ENCODE measurements at regions not wholly inside any gene's neighbourhood (a gene's known extent, or its start where the extent isn't known, plus 50 kb on each side); places are given as distances from the start of the nearest gene placed in this dataset.

- Histone ChIP-seq H3K4me1 (ENCODE audit: control insufficient read depth in 2 of 2, insufficient read depth in 2 of 2, low read length in 2 of 2) (no peaks in the 10 kb centered on the region), H3K27me3 (ENCODE audit: control insufficient read depth in 2 of 2, insufficient read depth in 2 of 2, low read length in 2 of 2) (no peaks in the 10 kb centered on the region), H3K36me3 (ENCODE audit: control insufficient read depth in 2 of 3, insufficient read depth in 3 of 3, low read length in 3 of 3) (no peaks in the 10 kb centered on the region), H3K27ac (ENCODE audit: low read depth, low read length) (no peak overlapping the region), H3K9me3 (ENCODE audit: control insufficient read depth in 2 of 3, low read length in 3 of 3) (no peaks in the 10 kb centered on the region), H3K4me3 (ENCODE audit: low read length) (no peak overlapping the region)
- intact Hi-C loops (cut with micrococcal nuclease): no loop called here
- no peak overlapping the region for H3K4me3 Mint-ChIP-seq
- H3K27me3 Mint-ChIP-seq: no peaks in the 10 kb centered on the region
- POLR2A ChIA-PET: no interaction called here
- CTCF ChIA-PET: no interaction called here
- H3K9me3 Mint-ChIP-seq: peaks cover 0 to 37% (median 7%) of the 10 kb centered on the region in 11 donors
- no peak overlapping the region for H3K27ac Mint-ChIP-seq
- ATAC-seq (no peak), DNase-seq (no peak)
- H3K4me1 Mint-ChIP-seq: no peaks in the 10 kb centered on the region
- no peaks in the 10 kb centered on the region for H3K36me3 Mint-ChIP-seq
Observed at GRCh38 chr2:81283081-81283480, 978.5 kb upstream of the LRRTM1 start.

- intact Hi-C loops (cut with micrococcal nuclease): no loop called here
- Histone ChIP-seq H3K4me3 (ENCODE audit: low read length) (no peak overlapping the region), H3K9me3 (ENCODE audit: control insufficient read depth in 2 of 3, low read length in 3 of 3) (no peaks in the 10 kb centered on the region), H3K27ac (ENCODE audit: low read depth, low read length) (no peak overlapping the region), H3K36me3 (ENCODE audit: control insufficient read depth in 2 of 3, insufficient read depth in 3 of 3, low read length in 3 of 3) (no peaks in the 10 kb centered on the region), H3K4me1 (ENCODE audit: control insufficient read depth in 2 of 2, insufficient read depth in 2 of 2, low read length in 2 of 2) (no peaks in the 10 kb centered on the region), H3K27me3 (ENCODE audit: control insufficient read depth in 2 of 2, insufficient read depth in 2 of 2, low read length in 2 of 2) (no peaks in the 10 kb centered on the region)
- Mint-ChIP-seq H3K9me3 (peaks cover 0 to 37% (median 5%) of the 10 kb centered on the region in 11 donors), H3K27ac (no peak overlapping the region), H3K4me1 (no peaks in the 10 kb centered on the region), H3K27me3 (no peaks in the 10 kb centered on the region), H3K4me3 (no peak overlapping the region), H3K36me3 (no peaks in the 10 kb centered on the region)
- DNase-seq (no peak), ATAC-seq (no peak)
- ChIA-PET POLR2A (no interaction called here), CTCF (no interaction called here)
Observed at GRCh38 chr2:81282151-81282769, 977.7 kb upstream of the LRRTM1 start.

- ATAC-seq: no peak
- H3K9me3 Mint-ChIP-seq: peaks cover 0 to 51% (median 15%) of the 10 kb centered on the region in 11 donors
- Histone ChIP-seq H3K36me3 (ENCODE audit: control insufficient read depth in 2 of 3, insufficient read depth in 3 of 3, low read length in 3 of 3) (no peaks in the 10 kb centered on the region), H3K27ac (ENCODE audit: low read depth, low read length) (no peak overlapping the region), H3K4me1 (ENCODE audit: control insufficient read depth in 2 of 2, insufficient read depth in 2 of 2, low read length in 2 of 2) (no peaks in the 10 kb centered on the region), H3K4me3 (ENCODE audit: low read length) (no peak overlapping the region), H3K9me3 (ENCODE audit: control insufficient read depth in 2 of 3, low read length in 3 of 3) (no peaks in the 10 kb centered on the region), H3K27me3 (ENCODE audit: control insufficient read depth in 2 of 2, insufficient read depth in 2 of 2, low read length in 2 of 2) (no peaks in the 10 kb centered on the region)
- intact Hi-C loops (cut with micrococcal nuclease): no loop called here
- H3K4me3 Mint-ChIP-seq: no peak overlapping the region
- H3K36me3 Mint-ChIP-seq: no peaks in the 10 kb centered on the region
- no peaks in the 10 kb centered on the region for H3K4me1 Mint-ChIP-seq
- POLR2A ChIA-PET: no interaction called here
- CTCF ChIA-PET: no interaction called here
- no peak overlapping the region for H3K27ac Mint-ChIP-seq
- no peaks in the 10 kb centered on the region for H3K27me3 Mint-ChIP-seq
- no peak for DNase-seq
Observed at GRCh38 chr2:81276595-81276994, 972.0 kb upstream of the LRRTM1 start.

- Mint-ChIP-seq H3K27ac (no peak overlapping the region), H3K27me3 (no peaks in the 10 kb centered on the region), H3K4me1 (no peaks in the 10 kb centered on the region), H3K4me3 (no peak overlapping the region), H3K9me3 (peaks cover 4 to 34% (median 11%) of the 10 kb centered on the region in 11 donors), H3K36me3 (no peaks in the 10 kb centered on the region)
- intact Hi-C loops (cut with micrococcal nuclease): no loop called here
- H3K27ac ChIP-seq (ENCODE audit: low read depth, low read length): no peak overlapping the region
- H3K27me3 ChIP-seq (ENCODE audit: control insufficient read depth in 2 of 2, insufficient read depth in 2 of 2, low read length in 2 of 2): no peaks in the 10 kb centered on the region
- H3K9me3 ChIP-seq (ENCODE audit: control insufficient read depth in 2 of 3, low read length in 3 of 3): no peaks in the 10 kb centered on the region
- ATAC-seq: no peak
- H3K4me1 ChIP-seq (ENCODE audit: control insufficient read depth in 2 of 2, insufficient read depth in 2 of 2, low read length in 2 of 2): no peaks in the 10 kb centered on the region
- DNase-seq: no peak
- POLR2A ChIA-PET: no interaction called here
- CTCF ChIA-PET: no interaction called here
- no peak overlapping the region for H3K4me3 ChIP-seq (ENCODE audit: low read length)
- H3K36me3 ChIP-seq (ENCODE audit: control insufficient read depth in 2 of 3, insufficient read depth in 3 of 3, low read length in 3 of 3): no peaks in the 10 kb centered on the region
Observed at GRCh38 chr2:81266106-81266505, 961.6 kb upstream of the LRRTM1 start.

GRCh38 chr2:81263989-81264388, 959.4 kb upstream of the LRRTM1 start:
- Histone ChIP-seq H3K27ac (ENCODE audit: low read depth, low read length) (no peak overlapping the region), H3K4me3 (ENCODE audit: low read length) (no peak overlapping the region), H3K9me3 (ENCODE audit: control insufficient read depth in 2 of 3, low read length in 3 of 3) (no peaks in the 10 kb centered on the region), H3K4me1 (ENCODE audit: control insufficient read depth in 2 of 2, insufficient read depth in 2 of 2, low read length in 2 of 2) (no peaks in the 10 kb centered on the region), H3K36me3 (ENCODE audit: control insufficient read depth in 2 of 3, insufficient read depth in 3 of 3, low read length in 3 of 3) (no peaks in the 10 kb centered on the region), H3K27me3 (ENCODE audit: control insufficient read depth in 2 of 2, insufficient read depth in 2 of 2, low read length in 2 of 2) (no peaks in the 10 kb centered on the region)
- Mint-ChIP-seq H3K27me3 (no peaks in the 10 kb centered on the region), H3K27ac (no peak overlapping the region), H3K4me3 (no peak overlapping the region), H3K9me3 (peaks cover 0 to 29% (median 5%) of the 10 kb centered on the region in 11 donors), H3K36me3 (no peaks in the 10 kb centered on the region), H3K4me1 (no peaks in the 10 kb centered on the region)
- intact Hi-C loops (cut with micrococcal nuclease): no loop called here
- no peak for ATAC-seq
- no peak for DNase-seq
- CTCF ChIA-PET: no interaction called here
- POLR2A ChIA-PET: no interaction called here

- Mint-ChIP-seq H3K4me1 (no peaks in the 10 kb centered on the region), H3K4me3 (no peak overlapping the region), H3K9me3 (peaks cover 0 to 10% (median 2%) of the 10 kb centered on the region in 11 donors), H3K27me3 (no peaks in the 10 kb centered on the region), H3K36me3 (no peaks in the 10 kb centered on the region), H3K27ac (no peak overlapping the region)
- Histone ChIP-seq H3K4me3 (ENCODE audit: low read length) (no peak overlapping the region), H3K9me3 (ENCODE audit: control insufficient read depth in 2 of 3, low read length in 3 of 3) (no peaks in the 10 kb centered on the region), H3K4me1 (ENCODE audit: control insufficient read depth in 2 of 2, insufficient read depth in 2 of 2, low read length in 2 of 2) (no peaks in the 10 kb centered on the region), H3K36me3 (ENCODE audit: control insufficient read depth in 2 of 3, insufficient read depth in 3 of 3, low read length in 3 of 3) (no peaks in the 10 kb centered on the region), H3K27me3 (ENCODE audit: control insufficient read depth in 2 of 2, insufficient read depth in 2 of 2, low read length in 2 of 2) (no peaks in the 10 kb centered on the region), H3K27ac (ENCODE audit: low read depth, low read length) (no peak overlapping the region)
- DNase-seq (no peak), ATAC-seq (no peak)
- intact Hi-C loops (cut with micrococcal nuclease): no loop called here
- ChIA-PET POLR2A (no interaction called here), CTCF (no interaction called here)
Observed at GRCh38 chr2:81260320-81260719, 955.8 kb upstream of the LRRTM1 start.

- no peaks in the 10 kb centered on the region for H3K4me1 ChIP-seq (ENCODE audit: control insufficient read depth in 2 of 2, insufficient read depth in 2 of 2, low read length in 2 of 2)
- Mint-ChIP-seq H3K9me3 (peaks cover under 1 to 29% (median 8%) of the 10 kb centered on the region in 11 donors), H3K4me3 (no peak overlapping the region), H3K4me1 (no peaks in the 10 kb centered on the region), H3K36me3 (peaks cover 0 to 3% (median 0%) of the 10 kb centered on the region in 5 donors), H3K27ac (no peak overlapping the region), H3K27me3 (no peaks in the 10 kb centered on the region)
- no peak overlapping the region for H3K27ac ChIP-seq (ENCODE audit: low read depth, low read length)
- no peak for DNase-seq
- H3K4me3 ChIP-seq (ENCODE audit: low read length): no peak overlapping the region
- intact Hi-C loops (cut with micrococcal nuclease): no loop called here
- ChIA-PET POLR2A (no interaction called here), CTCF (no interaction called here)
- no peaks in the 10 kb centered on the region for H3K27me3 ChIP-seq (ENCODE audit: control insufficient read depth in 2 of 2, insufficient read depth in 2 of 2, low read length in 2 of 2)
- no peaks in the 10 kb centered on the region for H3K9me3 ChIP-seq (ENCODE audit: control insufficient read depth in 2 of 3, low read length in 3 of 3)
- no peaks in the 10 kb centered on the region for H3K36me3 ChIP-seq (ENCODE audit: control insufficient read depth in 2 of 3, insufficient read depth in 3 of 3, low read length in 3 of 3)
- ATAC-seq: no peak
Observed at GRCh38 chr2:81250270-81250669, 945.7 kb upstream of the LRRTM1 start.
